ENCODE measurements at regions not wholly inside any gene's neighbourhood (a gene's known extent, or its start where the extent isn't known, plus 50 kb on each side); places are given as distances from the start of the nearest gene placed in this dataset.

DNA sequence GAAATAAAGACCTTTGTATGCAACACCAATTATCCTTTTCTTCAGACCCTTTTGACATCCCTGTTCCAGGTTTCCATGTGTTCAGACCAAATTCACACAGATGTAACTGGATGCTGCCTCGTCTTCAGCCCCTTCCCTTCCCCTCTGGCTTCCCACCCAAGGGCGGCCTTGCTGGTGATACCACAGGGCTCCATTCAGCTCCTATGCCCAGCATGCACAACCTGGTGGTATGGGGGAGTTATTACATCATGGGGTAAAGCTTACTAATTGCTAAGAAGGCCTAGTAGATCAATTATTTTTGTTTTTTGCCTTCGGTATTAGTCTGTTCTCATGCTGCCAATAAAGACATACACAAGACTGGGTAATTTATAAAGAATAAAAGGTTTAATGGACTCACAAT, 317.0 kb upstream of the CXXC4 start:
- in situ Hi-C loops (cut with HindIII; ENCODE audit: low pct_ligation_motif_present, low sequenced_read_pairs) = no loop called here
- Histone ChIP-seq H3K27me3 (replicated peaks) (no peaks in the 10 kb centered on the region), H3K36me3 (replicated peaks) (no peaks in the 10 kb centered on the region), H3K4me3 (ENCODE audit: low read depth, low read length) (no peak overlapping the region), H3K27ac (no peak overlapping the region)
- TF ChIP-seq, protein P1, sequence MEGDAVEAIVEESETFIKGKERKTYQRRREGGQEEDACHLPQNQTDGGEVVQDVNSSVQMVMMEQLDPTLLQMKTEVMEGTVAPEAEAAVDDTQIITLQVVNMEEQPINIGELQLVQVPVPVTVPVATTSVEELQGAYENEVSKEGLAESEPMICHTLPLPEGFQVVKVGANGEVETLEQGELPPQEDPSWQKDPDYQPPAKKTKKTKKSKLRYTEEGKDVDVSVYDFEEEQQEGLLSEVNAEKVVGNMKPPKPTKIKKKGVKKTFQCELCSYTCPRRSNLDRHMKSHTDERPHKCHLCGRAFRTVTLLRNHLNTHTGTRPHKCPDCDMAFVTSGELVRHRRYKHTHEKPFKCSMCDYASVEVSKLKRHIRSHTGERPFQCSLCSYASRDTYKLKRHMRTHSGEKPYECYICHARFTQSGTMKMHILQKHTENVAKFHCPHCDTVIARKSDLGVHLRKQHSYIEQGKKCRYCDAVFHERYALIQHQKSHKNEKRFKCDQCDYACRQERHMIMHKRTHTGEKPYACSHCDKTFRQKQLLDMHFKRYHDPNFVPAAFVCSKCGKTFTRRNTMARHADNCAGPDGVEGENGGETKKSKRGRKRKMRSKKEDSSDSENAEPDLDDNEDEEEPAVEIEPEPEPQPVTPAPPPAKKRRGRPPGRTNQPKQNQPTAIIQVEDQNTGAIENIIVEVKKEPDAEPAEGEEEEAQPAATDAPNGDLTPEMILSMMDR (IDR thresholded peaks at IDR 0.05; ENCODE audit: low read depth, low read length, missing control alignments) = no peak
- DNase-seq = no peak

DNA sequence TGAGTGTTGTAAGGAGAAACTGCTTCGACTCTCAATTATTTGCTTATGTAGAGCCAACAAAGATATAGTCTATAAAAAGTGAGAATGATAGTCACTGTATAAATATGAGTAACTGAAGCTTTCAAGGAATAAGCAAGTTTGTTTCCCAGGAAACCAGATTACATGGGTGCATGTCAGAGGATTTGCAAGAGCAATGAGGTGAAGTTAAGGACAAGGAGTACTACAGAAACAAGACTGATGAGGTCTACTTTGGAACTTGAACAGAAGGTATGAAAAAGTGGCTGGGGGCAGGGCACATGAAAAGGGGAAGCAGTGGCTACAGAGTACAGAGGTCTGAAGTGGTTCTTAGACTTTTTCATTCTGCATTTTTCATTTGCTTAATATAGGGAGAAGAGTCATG, 321.0 kb upstream of the CXXC4 start:
- TF ChIP-seq, protein P1 (IDR thresholded peaks at IDR 0.05; ENCODE audit: low read depth, low read length, missing control alignments) = no peak
- H3K27ac ChIP-seq = no peak overlapping the region
- no peaks in the 10 kb centered on the region for H3K36me3 ChIP-seq (replicated peaks)
- no peak for DNase-seq
- in situ Hi-C loops (cut with HindIII; ENCODE audit: low pct_ligation_motif_present, low sequenced_read_pairs) = no loop called here
- H3K27me3 ChIP-seq (replicated peaks) = no peaks in the 10 kb centered on the region
- no peak overlapping the region for H3K4me3 ChIP-seq (ENCODE audit: low read depth, low read length)

- DNase-seq = no peak
- in situ Hi-C loops (cut with HindIII; ENCODE audit: low pct_ligation_motif_present, low sequenced_read_pairs) = no loop called here
- no peaks in the 10 kb centered on the region for H3K36me3 ChIP-seq (replicated peaks)
- no peak overlapping the region for H3K4me3 ChIP-seq (ENCODE audit: low read depth, low read length)
- no peak overlapping the region for H3K27ac ChIP-seq
- TF ChIP-seq, protein P1 (IDR thresholded peaks at IDR 0.05; ENCODE audit: low read depth, low read length, missing control alignments) = no peak
- no peaks in the 10 kb centered on the region for H3K27me3 ChIP-seq (replicated peaks)
Measured at GRCh38 chr4:104818579-104818978, 323.9 kb upstream of the CXXC4 start.

DNA sequence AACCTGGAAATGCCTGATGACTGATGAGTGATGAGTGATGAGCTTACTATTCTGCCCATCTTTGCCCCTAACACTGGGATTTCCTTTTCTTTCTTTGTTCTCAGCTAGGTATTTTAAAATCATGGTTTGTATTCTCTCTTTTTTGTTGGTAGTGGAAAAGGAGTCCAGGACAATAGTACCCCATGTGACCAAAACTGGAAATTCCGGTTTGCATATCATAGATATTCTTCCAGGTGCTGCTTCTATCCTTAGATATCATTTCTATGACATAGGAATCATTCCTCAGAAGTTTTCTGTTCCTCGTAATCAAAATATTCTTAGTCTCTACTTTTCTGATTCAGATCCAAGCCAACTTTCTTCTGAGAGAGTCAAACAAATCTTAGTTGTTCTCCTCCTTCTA, 320.5 kb upstream of the TET2 start:
- TF ChIP-seq, protein P1 (IDR thresholded peaks at IDR 0.05; ENCODE audit: low read depth, low read length, missing control alignments) = no peak
- DNase-seq = no peak
- Histone ChIP-seq H3K36me3 (replicated peaks) (no peaks in the 10 kb centered on the region), H3K4me3 (ENCODE audit: low read depth, low read length) (no peak overlapping the region), H3K27ac (no peak overlapping the region), H3K27me3 (replicated peaks) (no peaks in the 10 kb centered on the region)
- in situ Hi-C loops (cut with HindIII; ENCODE audit: low pct_ligation_motif_present, low sequenced_read_pairs) = no loop called here

GRCh38 chr4:104829761-104830160, 316.9 kb upstream of the TET2 start:
- no peak overlapping the region for H3K4me3 ChIP-seq (ENCODE audit: low read depth, low read length)
- H3K27ac ChIP-seq = no peak overlapping the region
- TF ChIP-seq, protein P1 (IDR thresholded peaks at IDR 0.05; ENCODE audit: low read depth, low read length, missing control alignments) = no peak
- no peaks in the 10 kb centered on the region for H3K27me3 ChIP-seq (replicated peaks)
- in situ Hi-C loops (cut with HindIII; ENCODE audit: low pct_ligation_motif_present, low sequenced_read_pairs) = no loop called here
- DNase-seq = no peak
- H3K36me3 ChIP-seq (replicated peaks) = no peaks in the 10 kb centered on the region

DNA sequence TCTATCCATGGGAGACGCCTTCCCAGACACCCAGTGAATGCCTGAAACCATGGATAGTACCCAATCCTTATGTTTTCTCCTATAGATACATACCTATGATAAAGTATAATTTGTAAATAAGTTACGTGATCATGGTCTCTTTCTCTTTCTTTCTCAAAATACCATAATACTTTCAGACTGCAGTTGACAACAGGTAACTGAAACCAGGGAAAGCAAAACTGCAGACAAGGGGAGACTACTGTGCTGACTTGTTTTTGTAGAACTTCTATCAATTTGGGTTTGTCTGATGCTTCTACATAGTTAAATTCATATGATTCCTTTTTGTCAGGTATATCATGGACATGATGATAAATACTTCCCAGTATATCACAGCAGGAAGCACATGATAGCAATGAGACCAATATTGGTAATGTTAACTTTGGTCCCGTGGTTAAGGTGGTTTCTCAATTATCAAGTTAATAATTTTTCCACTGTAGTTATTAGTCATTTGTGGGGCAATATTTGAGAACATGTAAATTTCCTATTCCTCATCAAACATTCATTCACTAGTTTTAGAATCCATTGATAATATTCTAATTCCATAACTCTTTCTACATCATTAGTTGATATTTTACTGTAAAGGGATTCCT, 298.0 kb upstream of the TET2 start:
- H3K27ac ChIP-seq = no peak overlapping the region
- no peaks in the 10 kb centered on the region for H3K27me3 ChIP-seq (replicated peaks)
- DNase-seq = no peak
- in situ Hi-C loops (cut with HindIII; ENCODE audit: low pct_ligation_motif_present, low sequenced_read_pairs) = no loop called here
- H3K36me3 ChIP-seq (replicated peaks) = no peaks in the 10 kb centered on the region
- H3K4me3 ChIP-seq (ENCODE audit: low read depth, low read length) = no peak overlapping the region
- TF ChIP-seq, protein P1 (IDR thresholded peaks at IDR 0.05; ENCODE audit: low read depth, low read length, missing control alignments) = no peak

Data from brain microvascular endothelial cell (primary cell).